Right atrium auricular region (tissue), 2 donors: ENCODE measurements at regions not wholly inside any gene's neighbourhood (a gene's known extent, or its start where the extent isn't known, plus 50 kb on each side); places are given as distances from the start of the nearest gene placed in this dataset.

Experiments used
- DNase-seq: peaks from one replicate; pipeline ENCODE4 v3.0.0-alpha.2; 2019; ENCODE audit warnings: low spot score
- H3K27ac ChIP-seq, 2 donors: fragments of 200-600 bp; sonication (generic); 1 replicate in 1 of 2; 2 replicates in 1 of 2; pipeline ENCODE4 v1.5.1; 2016 to 2019
- H3K27me3 ChIP-seq, 2 donors: fragments of 200-600 bp; sonication (generic); one replicate each; pipeline versions ENCODE4 v1.5.1 to v1.6.0; 2017 to 2019
- H3K36me3 ChIP-seq: fragments of 200-600 bp; sonication (generic); one replicate; pipeline ENCODE4 v1.5.1; 2016
- H3K4me1 ChIP-seq, 2 donors: fragments of 200-600 bp; sonication (generic); one replicate each; pipeline versions ENCODE4 v1.5.1 to v1.6.0; 2017 to 2019
- H3K4me3 ChIP-seq, 2 donors: fragments of 200-600 bp; sonication (generic); 1 replicate in 1 of 2; 2 replicates in 1 of 2; pipeline ENCODE4 v1.5.1; 2017 to 2019; ENCODE audit warnings: mild to moderate bottlenecking in 1 of 2, moderate library complexity in 1 of 2
- H3K9me3 ChIP-seq, 2 donors: fragments of 200-600 bp; sonication (generic); one replicate each; pipeline ENCODE4 v1.5.1; 2019
- TF ChIP-seq, protein P1 (sequence below), 2 donors: fragments of 200-600 bp; sonication (generic); IDR thresholded peaks; one replicate each; pipeline ENCODE4 v1.5.1; 2019; ENCODE audit warnings: antibody characterized with exemption in 2 of 2

DNA sequence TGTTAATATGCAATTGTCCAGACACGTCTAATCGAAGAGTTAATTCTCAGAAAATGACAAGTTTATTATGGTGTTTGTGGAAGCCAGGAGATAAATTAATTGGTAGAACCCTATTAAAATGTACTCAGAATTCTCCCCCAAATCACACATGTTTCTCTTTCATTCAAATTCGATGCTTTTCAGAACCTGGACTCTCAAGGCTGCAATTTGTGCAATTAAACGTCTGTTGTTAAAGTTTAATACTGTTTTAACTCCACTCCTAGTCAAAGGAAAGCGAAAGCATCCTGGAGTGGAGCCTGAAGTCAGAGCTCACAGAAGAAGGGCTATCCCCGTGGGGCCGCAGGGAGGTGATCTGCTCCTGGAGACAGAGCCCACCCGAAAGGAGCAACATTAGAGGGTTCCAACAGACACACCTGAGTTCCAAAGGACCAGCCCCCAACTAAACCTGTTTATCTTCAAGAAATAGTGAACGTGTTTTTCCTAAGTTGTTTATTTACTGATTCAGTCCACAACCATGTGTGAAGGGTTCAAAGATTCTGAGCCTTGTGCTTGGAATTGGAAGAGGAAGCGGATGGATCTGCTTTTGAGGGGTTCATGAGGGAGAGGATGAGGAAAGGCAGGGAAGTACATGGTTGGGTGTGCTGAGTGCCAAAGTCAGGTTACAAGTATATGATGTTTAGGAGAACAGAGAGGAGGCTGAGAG, 68.0 kb upstream of the AKT3 start:
- Histone ChIP-seq H3K4me1 (peaks cover 0 to 17% of the 10 kb centered on the region in 2 donors), H3K27ac (no peak overlapping the region), H3K36me3 (no peaks in the 10 kb centered on the region), H3K27me3 (no peaks in the 10 kb centered on the region), H3K4me3 (peak overlapping the region; percentile 33 to 48), H3K9me3 (no peaks in the 10 kb centered on the region)
- TF ChIP-seq, protein P1, sequence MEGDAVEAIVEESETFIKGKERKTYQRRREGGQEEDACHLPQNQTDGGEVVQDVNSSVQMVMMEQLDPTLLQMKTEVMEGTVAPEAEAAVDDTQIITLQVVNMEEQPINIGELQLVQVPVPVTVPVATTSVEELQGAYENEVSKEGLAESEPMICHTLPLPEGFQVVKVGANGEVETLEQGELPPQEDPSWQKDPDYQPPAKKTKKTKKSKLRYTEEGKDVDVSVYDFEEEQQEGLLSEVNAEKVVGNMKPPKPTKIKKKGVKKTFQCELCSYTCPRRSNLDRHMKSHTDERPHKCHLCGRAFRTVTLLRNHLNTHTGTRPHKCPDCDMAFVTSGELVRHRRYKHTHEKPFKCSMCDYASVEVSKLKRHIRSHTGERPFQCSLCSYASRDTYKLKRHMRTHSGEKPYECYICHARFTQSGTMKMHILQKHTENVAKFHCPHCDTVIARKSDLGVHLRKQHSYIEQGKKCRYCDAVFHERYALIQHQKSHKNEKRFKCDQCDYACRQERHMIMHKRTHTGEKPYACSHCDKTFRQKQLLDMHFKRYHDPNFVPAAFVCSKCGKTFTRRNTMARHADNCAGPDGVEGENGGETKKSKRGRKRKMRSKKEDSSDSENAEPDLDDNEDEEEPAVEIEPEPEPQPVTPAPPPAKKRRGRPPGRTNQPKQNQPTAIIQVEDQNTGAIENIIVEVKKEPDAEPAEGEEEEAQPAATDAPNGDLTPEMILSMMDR (IDR thresholded peaks at IDR 0.05), result no peak
- no peak for DNase-seq

- Histone ChIP-seq H3K27me3 (no peaks in the 10 kb centered on the region), H3K9me3 (no peaks in the 10 kb centered on the region), H3K4me3 (peak overlapping the region; percentile 33 to 48), H3K27ac (no peak overlapping the region), H3K36me3 (no peaks in the 10 kb centered on the region), H3K4me1 (peaks cover 0 to 17% of the 10 kb centered on the region in 2 donors)
- DNase-seq, result peak; percentile 62
- TF ChIP-seq, protein P1 (IDR thresholded peaks at IDR 0.05), result peak in 1 of 2 donors; percentile 51
Measured at GRCh38 chr1:243917177-243917862, 67.3 kb upstream of the AKT3 start.

GRCh38 chr1:243916160-243916559, 66.1 kb upstream of the AKT3 start:
- DNase-seq, result no peak
- Histone ChIP-seq H3K36me3 (no peaks in the 10 kb centered on the region), H3K4me1 (peaks cover 0 to 17% of the 10 kb centered on the region in 2 donors), H3K4me3 (no peak overlapping the region), H3K9me3 (no peaks in the 10 kb centered on the region), H3K27ac (no peak overlapping the region), H3K27me3 (no peaks in the 10 kb centered on the region)
- TF ChIP-seq, protein P1 (IDR thresholded peaks at IDR 0.05), result no peak

DNA sequence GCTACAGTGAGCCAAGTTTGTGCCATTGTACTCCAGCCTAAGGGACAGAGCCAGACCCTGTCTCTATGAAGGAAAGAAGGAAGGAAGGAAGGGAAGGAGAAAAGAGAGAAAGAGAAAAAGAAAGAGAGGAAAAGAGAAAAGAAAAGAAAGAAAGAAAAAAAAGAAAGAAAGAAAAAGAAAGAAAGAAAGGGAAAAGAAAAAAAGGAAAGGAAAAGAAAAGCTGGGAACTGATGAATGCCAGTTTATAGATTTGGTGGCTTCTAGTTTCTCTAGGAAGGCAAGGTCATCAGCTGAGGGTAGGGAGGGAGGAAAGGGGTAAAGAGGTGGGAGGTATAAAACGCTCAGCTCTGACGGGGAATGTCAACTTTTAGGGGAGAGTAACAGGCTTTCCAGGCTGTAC, 62.3 kb upstream of the AKT3 start:
- H3K4me3 ChIP-seq, result no peak overlapping the region
- H3K36me3 ChIP-seq, result no peaks in the 10 kb centered on the region
- no peak for DNase-seq
- H3K4me1 ChIP-seq, result peaks cover 0 to 9% of the 10 kb centered on the region in 2 donors
- H3K27me3 ChIP-seq, result no peaks in the 10 kb centered on the region
- no peak overlapping the region for H3K27ac ChIP-seq
- H3K9me3 ChIP-seq, result no peaks in the 10 kb centered on the region
- TF ChIP-seq, protein P1 (IDR thresholded peaks at IDR 0.05), result no peak

DNA sequence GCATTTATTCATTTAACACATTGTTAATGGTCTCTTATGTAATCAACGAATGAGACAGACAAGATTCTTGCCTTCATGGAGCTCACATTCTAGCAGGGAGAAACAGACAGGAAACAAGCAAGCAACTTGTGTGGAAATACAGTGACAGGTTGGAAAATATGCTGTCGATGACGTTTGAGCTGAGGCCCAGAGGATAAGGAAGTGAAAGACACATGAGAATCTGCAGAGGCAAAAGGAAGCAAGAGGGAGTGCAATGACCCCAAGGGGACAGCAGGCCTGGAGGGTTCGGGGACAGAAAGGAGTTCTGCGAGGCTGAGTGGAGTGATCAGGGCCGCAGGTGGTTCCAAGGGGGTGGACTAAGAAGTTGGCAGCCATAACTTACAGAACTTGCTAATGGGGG, 60.6 kb upstream of the AKT3 start:
- no peak overlapping the region for H3K27ac ChIP-seq
- H3K4me1 ChIP-seq, result no peaks in the 10 kb centered on the region
- no peaks in the 10 kb centered on the region for H3K27me3 ChIP-seq
- H3K36me3 ChIP-seq, result no peaks in the 10 kb centered on the region
- H3K9me3 ChIP-seq, result no peaks in the 10 kb centered on the region
- no peak overlapping the region for H3K4me3 ChIP-seq
- no peak for DNase-seq
- TF ChIP-seq, protein P1 (IDR thresholded peaks at IDR 0.05), result no peak
